Endothelial cell (in vitro differentiated cells): ENCODE measurements at regions not wholly inside any gene's neighbourhood (a gene's known extent, or its start where the extent isn't known, plus 50 kb on each side); places are given as distances from the start of the nearest gene placed in this dataset.

Experiments used
- DNase-seq: peaks from one replicate; pipeline ENCODE4 v3.0.0; 2021; ENCODE audit warnings: low spot score
- H3K27ac Mint-ChIP-seq: one replicate; pipeline ENCODE4 v1.8.0; 2021; ENCODE audit warnings: mixed read lengths, inconsistent platforms; ENCODE audit not compliant: unreplicated experiment
- H3K27me3 Mint-ChIP-seq: one replicate; pipeline ENCODE4 v1.8.0; 2021; ENCODE audit warnings: mild to moderate bottlenecking, moderate library complexity, mixed read lengths, inconsistent platforms; ENCODE audit not compliant: unreplicated experiment
- H3K36me3 Mint-ChIP-seq: one replicate; pipeline ENCODE4 v1.8.0; 2021; ENCODE audit warnings: mild to moderate bottlenecking, low read depth, mixed read lengths, inconsistent platforms; ENCODE audit not compliant: unreplicated experiment
- H3K4me1 Mint-ChIP-seq: one replicate; pipeline ENCODE4 v1.8.0; 2021; ENCODE audit warnings: mild to moderate bottlenecking, mixed read lengths, inconsistent platforms; ENCODE audit not compliant: unreplicated experiment
- H3K4me3 Mint-ChIP-seq: one replicate; pipeline ENCODE4 v1.8.0; 2021; ENCODE audit warnings: mild to moderate bottlenecking, mixed read lengths, inconsistent platforms; ENCODE audit not compliant: unreplicated experiment
- H3K9me3 Mint-ChIP-seq: one replicate; pipeline ENCODE4 v1.8.0; 2021; ENCODE audit warnings: mixed read lengths, inconsistent platforms; ENCODE audit not compliant: unreplicated experiment
- TF ChIP-seq, protein P1 (sequence below): fragments of 200-600 bp; sonication (generic); IDR thresholded peaks from one replicate; pipeline ENCODE4 v1.5.0; 2021; ENCODE audit warnings: antibody characterized with exemption; ENCODE audit not compliant: unreplicated experiment

DNA sequence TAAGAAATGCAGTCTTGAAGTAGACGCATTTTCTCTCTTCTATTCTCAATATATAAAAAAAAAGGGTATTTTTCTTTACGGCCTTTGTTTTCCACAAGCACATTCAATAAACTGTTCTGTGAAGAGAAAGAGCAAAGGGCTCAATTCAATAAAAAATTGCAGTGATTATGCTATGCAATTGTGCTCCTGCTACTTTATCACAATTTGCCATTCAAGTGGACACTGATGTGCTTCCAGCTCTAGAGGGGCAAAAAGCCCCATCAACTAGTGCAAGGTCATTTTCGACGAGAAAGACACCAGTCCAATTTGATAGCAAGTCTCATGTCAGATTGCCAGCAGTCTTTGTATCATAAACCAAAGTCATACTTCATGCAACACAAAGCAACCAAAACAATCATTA, 82.6 kb upstream of the THSD7A start:
- no peaks in the 10 kb centered on the region for H3K36me3 Mint-ChIP-seq
- TF ChIP-seq, protein P1, sequence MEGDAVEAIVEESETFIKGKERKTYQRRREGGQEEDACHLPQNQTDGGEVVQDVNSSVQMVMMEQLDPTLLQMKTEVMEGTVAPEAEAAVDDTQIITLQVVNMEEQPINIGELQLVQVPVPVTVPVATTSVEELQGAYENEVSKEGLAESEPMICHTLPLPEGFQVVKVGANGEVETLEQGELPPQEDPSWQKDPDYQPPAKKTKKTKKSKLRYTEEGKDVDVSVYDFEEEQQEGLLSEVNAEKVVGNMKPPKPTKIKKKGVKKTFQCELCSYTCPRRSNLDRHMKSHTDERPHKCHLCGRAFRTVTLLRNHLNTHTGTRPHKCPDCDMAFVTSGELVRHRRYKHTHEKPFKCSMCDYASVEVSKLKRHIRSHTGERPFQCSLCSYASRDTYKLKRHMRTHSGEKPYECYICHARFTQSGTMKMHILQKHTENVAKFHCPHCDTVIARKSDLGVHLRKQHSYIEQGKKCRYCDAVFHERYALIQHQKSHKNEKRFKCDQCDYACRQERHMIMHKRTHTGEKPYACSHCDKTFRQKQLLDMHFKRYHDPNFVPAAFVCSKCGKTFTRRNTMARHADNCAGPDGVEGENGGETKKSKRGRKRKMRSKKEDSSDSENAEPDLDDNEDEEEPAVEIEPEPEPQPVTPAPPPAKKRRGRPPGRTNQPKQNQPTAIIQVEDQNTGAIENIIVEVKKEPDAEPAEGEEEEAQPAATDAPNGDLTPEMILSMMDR, result no peak
- peaks cover 6% of the 10 kb centered on the region for H3K4me1 Mint-ChIP-seq
- no peak for DNase-seq
- H3K27ac Mint-ChIP-seq, result no peak overlapping the region
- no peaks in the 10 kb centered on the region for H3K9me3 Mint-ChIP-seq
- H3K27me3 Mint-ChIP-seq, result no peaks in the 10 kb centered on the region
- no peak overlapping the region for H3K4me3 Mint-ChIP-seq

- Mint-ChIP-seq H3K4me1 (no peaks in the 10 kb centered on the region), H3K4me3 (no peak overlapping the region), H3K27ac (no peak overlapping the region), H3K27me3 (no peaks in the 10 kb centered on the region), H3K36me3 (no peaks in the 10 kb centered on the region), H3K9me3 (no peaks in the 10 kb centered on the region)
- no peak for DNase-seq
- TF ChIP-seq, protein P1, result no peak
These were observed 91.5 kb upstream of the THSD7A start for GRCh38 chr7:11923376-11923930.

DNA sequence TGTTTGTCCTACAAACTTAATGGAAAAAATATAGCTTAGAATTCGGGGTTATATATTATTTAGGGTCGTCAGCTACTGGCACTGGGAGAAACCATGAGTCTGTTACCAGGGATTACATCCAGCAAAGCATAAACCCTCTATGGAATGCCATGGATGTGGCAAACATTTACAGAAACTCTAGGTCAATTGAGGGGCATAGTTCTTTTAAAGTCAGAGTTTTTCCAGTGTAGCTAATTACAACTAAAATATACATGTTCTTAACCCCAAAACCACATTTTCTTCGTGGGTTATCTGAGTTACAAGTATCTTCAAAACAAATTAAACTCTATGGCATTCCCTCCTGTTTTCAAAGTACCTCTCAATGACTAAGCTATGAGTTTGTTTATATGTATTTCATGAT, 99.3 kb upstream of the THSD7A start:
- DNase-seq, result no peak
- TF ChIP-seq, protein P1, result no peak
- no peaks in the 10 kb centered on the region for H3K27me3 Mint-ChIP-seq
- no peak overlapping the region for H3K4me3 Mint-ChIP-seq
- no peak overlapping the region for H3K27ac Mint-ChIP-seq
- no peaks in the 10 kb centered on the region for H3K36me3 Mint-ChIP-seq
- H3K4me1 Mint-ChIP-seq, result no peaks in the 10 kb centered on the region
- no peaks in the 10 kb centered on the region for H3K9me3 Mint-ChIP-seq

DNA sequence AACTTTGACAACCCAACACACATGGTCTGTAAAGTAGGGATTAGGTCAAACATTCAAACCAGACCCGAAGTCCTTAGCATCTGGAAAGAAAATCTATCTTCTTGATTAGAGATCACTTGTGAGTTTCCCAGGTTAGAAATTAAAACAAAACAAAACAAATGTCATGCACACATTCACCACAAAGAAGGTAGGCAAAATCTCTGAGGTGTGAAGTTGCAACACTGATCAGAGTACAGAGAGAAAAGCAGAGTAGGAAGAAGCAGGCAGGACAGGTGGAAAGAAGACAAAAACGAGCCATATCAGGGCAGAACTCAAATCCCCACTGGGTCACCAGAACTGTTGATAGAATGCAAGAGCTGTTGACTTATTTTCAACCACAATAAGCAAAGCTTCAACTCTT, 102.8 kb upstream of the THSD7A start:
- no peaks in the 10 kb centered on the region for H3K36me3 Mint-ChIP-seq
- H3K27ac Mint-ChIP-seq, result no peak overlapping the region
- H3K9me3 Mint-ChIP-seq, result no peaks in the 10 kb centered on the region
- no peak overlapping the region for H3K4me3 Mint-ChIP-seq
- H3K4me1 Mint-ChIP-seq, result no peaks in the 10 kb centered on the region
- no peaks in the 10 kb centered on the region for H3K27me3 Mint-ChIP-seq
- TF ChIP-seq, protein P1, result no peak
- no peak for DNase-seq

DNA sequence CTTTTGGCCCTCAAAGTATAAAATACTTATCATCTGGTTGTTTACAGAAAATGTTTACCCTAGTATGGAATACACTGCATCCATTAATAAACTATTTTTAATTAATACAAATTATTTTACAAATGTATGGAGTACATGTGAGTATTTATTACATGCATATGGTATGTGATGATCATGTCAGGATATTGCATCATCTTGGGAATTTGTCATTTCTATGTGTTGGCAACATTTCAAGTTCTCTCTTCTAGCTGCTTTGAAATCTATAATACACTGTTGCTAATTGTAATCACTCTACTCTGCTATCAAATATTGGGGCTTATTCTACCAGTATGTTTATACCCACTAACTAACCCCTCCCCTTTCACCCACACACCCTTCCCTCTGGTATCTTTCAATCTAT, 103.9 kb upstream of the THSD7A start:
- H3K27ac Mint-ChIP-seq, result no peak overlapping the region
- H3K36me3 Mint-ChIP-seq, result no peaks in the 10 kb centered on the region
- no peak overlapping the region for H3K4me3 Mint-ChIP-seq
- TF ChIP-seq, protein P1, result no peak
- DNase-seq, result no peak
- no peaks in the 10 kb centered on the region for H3K4me1 Mint-ChIP-seq
- no peaks in the 10 kb centered on the region for H3K9me3 Mint-ChIP-seq
- H3K27me3 Mint-ChIP-seq, result no peaks in the 10 kb centered on the region
